ENCODE measurements at regions not wholly inside any gene's neighbourhood (a gene's known extent, or its start where the extent isn't known, plus 50 kb on each side); places are given as distances from the start of the nearest gene placed in this dataset.

- no peak for ATAC-seq
- no peaks in the 10 kb centered on the region for H3K4me1 ChIP-seq
- H3K4me3 ChIP-seq: no peak overlapping the region
- in situ Hi-C loops (cut with MboI; ENCODE audit: low sequenced_read_pairs in 4 of 4): no loop called here
- intact Hi-C loops (cut with DNase I; ENCODE audit: low total_unique reads): no loop called here
- no peak for DNase-seq
- H3K27me3 ChIP-seq: no peaks in the 10 kb centered on the region
- no peak overlapping the region for H3K27ac ChIP-seq
- TF ChIP-seq POLR2A (IDR thresholded peaks at IDR 0.05) (no peak), CTCF (IDR thresholded peaks at IDR 0.05 in 4 of 5, conservative IDR thresholded peaks at IDR 0.05 in 1 of 5) (no peak)
- no peaks in the 10 kb centered on the region for H3K36me3 ChIP-seq
- no peaks in the 10 kb centered on the region for H3K9me3 ChIP-seq
Observed at GRCh38 chr12:27907766-27908165, 64.8 kb downstream of the PTHLH start.

- DNase-seq: no peak
- Histone ChIP-seq H3K4me3 (no peak overlapping the region), H3K36me3 (no peaks in the 10 kb centered on the region), H3K27ac (no peak overlapping the region), H3K27me3 (no peaks in the 10 kb centered on the region), H3K9me3 (no peaks in the 10 kb centered on the region), H3K4me1 (no peaks in the 10 kb centered on the region)
- intact Hi-C loops (cut with DNase I; ENCODE audit: low total_unique reads): no loop called here
- ATAC-seq: no peak
- in situ Hi-C loops (cut with MboI; ENCODE audit: low sequenced_read_pairs in 4 of 4): no loop called here
- TF ChIP-seq POLR2A (IDR thresholded peaks at IDR 0.05) (no peak), CTCF (IDR thresholded peaks at IDR 0.05 in 4 of 5, conservative IDR thresholded peaks at IDR 0.05 in 1 of 5) (no peak)
Observed at GRCh38 chr12:27906658-27907473, 65.7 kb downstream of the PTHLH start.

- DNase-seq: no peak
- Histone ChIP-seq H3K4me3 (no peak overlapping the region), H3K27me3 (no peaks in the 10 kb centered on the region), H3K9me3 (no peaks in the 10 kb centered on the region), H3K36me3 (no peaks in the 10 kb centered on the region), H3K27ac (no peak overlapping the region), H3K4me1 (no peaks in the 10 kb centered on the region)
- TF ChIP-seq POLR2A (IDR thresholded peaks at IDR 0.05) (no peak), CTCF (IDR thresholded peaks at IDR 0.05 in 4 of 5, conservative IDR thresholded peaks at IDR 0.05 in 1 of 5) (no peak)
- intact Hi-C loops (cut with DNase I; ENCODE audit: low total_unique reads): no loop called here
- no peak for ATAC-seq
- in situ Hi-C loops (cut with MboI; ENCODE audit: low sequenced_read_pairs in 4 of 4): no loop called here
Observed at GRCh38 chr12:27906127-27906500, 66.4 kb downstream of the PTHLH start.

- no peak overlapping the region for H3K4me3 ChIP-seq
- intact Hi-C loops (cut with DNase I; ENCODE audit: low total_unique reads): no loop called here
- in situ Hi-C loops (cut with MboI; ENCODE audit: low sequenced_read_pairs in 4 of 4): no loop called here
- no peaks in the 10 kb centered on the region for H3K36me3 ChIP-seq
- H3K27ac ChIP-seq: no peak overlapping the region
- no peak for ATAC-seq
- DNase-seq: no peak
- H3K4me1 ChIP-seq: no peaks in the 10 kb centered on the region
- H3K27me3 ChIP-seq: no peaks in the 10 kb centered on the region
- TF ChIP-seq POLR2A (IDR thresholded peaks at IDR 0.05) (no peak), CTCF (IDR thresholded peaks at IDR 0.05 in 4 of 5, conservative IDR thresholded peaks at IDR 0.05 in 1 of 5) (no peak)
- H3K9me3 ChIP-seq: no peaks in the 10 kb centered on the region
Observed at GRCh38 chr12:27905285-27906126, 67.0 kb downstream of the PTHLH start.

Measured in gastrocnemius medialis (tissue), 4 donors.